Gastrocnemius medialis (tissue), 4 donors: ENCODE measurements at regions not wholly inside any gene's neighbourhood (a gene's known extent, or its start where the extent isn't known, plus 50 kb on each side); places are given as distances from the start of the nearest gene placed in this dataset.

Source experiments
- POLR2A ChIP-seq, 2 donors: fragments of 450-650 bp; IDR thresholded peaks; one replicate each; pipeline ENCODE4 v1.6.1; 2017; ENCODE audit warnings: antibody characterized with exemption in 2 of 2, mild to moderate bottlenecking in 2 of 2, moderate library complexity in 2 of 2
- TF ChIP-seq, protein P1 (sequence below), 5 experiments: fragments of 450-650 bp in 3 of 5; fragments of 200-600 bp in 2 of 5; sonication (generic) in 2 of 5; IDR thresholded peaks in 4 of 5; conservative IDR thresholded peaks in 1 of 5; 1 replicate in 4 of 5; 2 replicates in 1 of 5; pipeline ENCODE4 v1.5.1; 2016 to 2019; ENCODE audit warnings: antibody characterized with exemption in 5 of 5, mild to moderate bottlenecking in 3 of 5, moderate library complexity in 3 of 5

DNA sequence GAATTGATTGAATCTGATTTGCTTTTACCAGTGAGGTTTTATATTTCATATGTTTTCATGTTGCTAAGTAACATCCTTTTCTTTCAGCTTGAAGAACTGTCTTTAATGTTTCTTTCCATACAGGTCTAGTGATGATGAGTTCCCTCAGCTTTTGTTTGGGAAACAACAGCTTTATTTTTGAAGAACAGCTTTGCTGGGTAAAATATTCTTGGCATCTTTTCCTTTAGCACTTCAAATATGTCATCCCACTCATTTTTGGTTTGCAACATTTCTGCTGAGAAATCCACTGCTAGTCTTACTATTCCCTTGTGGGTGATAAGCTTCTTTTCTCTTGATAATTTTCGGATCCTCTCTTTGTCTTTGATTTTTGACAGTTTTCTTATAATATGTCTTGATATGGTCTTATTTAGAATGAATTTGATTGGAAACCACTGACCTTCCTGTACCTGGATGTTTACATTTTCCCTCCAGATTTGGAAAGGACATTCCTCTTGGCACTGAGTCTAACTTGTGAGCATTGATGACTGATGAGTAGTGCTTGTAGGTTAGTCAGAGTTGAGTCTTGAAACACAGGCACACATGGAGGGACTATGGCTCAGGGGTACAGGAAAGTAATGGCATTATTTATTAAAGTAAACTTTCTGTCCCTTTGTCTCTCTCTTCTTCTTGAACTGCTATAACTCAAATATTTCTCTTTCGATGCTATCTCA lies 220.3 kb downstream of the SPATA31D1 start:
- TF ChIP-seq POLR2A (IDR thresholded peaks at IDR 0.05): no peak
- TF ChIP-seq, protein P1, sequence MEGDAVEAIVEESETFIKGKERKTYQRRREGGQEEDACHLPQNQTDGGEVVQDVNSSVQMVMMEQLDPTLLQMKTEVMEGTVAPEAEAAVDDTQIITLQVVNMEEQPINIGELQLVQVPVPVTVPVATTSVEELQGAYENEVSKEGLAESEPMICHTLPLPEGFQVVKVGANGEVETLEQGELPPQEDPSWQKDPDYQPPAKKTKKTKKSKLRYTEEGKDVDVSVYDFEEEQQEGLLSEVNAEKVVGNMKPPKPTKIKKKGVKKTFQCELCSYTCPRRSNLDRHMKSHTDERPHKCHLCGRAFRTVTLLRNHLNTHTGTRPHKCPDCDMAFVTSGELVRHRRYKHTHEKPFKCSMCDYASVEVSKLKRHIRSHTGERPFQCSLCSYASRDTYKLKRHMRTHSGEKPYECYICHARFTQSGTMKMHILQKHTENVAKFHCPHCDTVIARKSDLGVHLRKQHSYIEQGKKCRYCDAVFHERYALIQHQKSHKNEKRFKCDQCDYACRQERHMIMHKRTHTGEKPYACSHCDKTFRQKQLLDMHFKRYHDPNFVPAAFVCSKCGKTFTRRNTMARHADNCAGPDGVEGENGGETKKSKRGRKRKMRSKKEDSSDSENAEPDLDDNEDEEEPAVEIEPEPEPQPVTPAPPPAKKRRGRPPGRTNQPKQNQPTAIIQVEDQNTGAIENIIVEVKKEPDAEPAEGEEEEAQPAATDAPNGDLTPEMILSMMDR (IDR thresholded peaks at IDR 0.05 in 4 of 5, conservative IDR thresholded peaks at IDR 0.05 in 1 of 5): no peak
